Testis (tissue), 2 donors: ENCODE measurements at regions not wholly inside any gene's neighbourhood (a gene's known extent, or its start where the extent isn't known, plus 50 kb on each side); places are given as distances from the start of the nearest gene placed in this dataset.

ENCODE experiments used
- DNase-seq: peaks from one replicate; pipeline ENCODE4 v3.0.0-alpha.2; 2019
- H3K27ac ChIP-seq, 2 donors: fragments of 200-600 bp; sonication (generic); one replicate each; pipeline ENCODE4 v1.5.1; 2019
- H3K27me3 ChIP-seq: fragments of 200-600 bp; sonication (generic); one replicate; pipeline ENCODE4 v1.5.1; 2019
- H3K36me3 ChIP-seq: fragments of 200-600 bp; sonication (generic); one replicate; pipeline ENCODE4 v1.5.1; 2017; ENCODE audit warnings: low read depth; ENCODE audit errors: missing control alignments
- H3K4me1 ChIP-seq: fragments of 200-600 bp; sonication (generic); one replicate; pipeline ENCODE4 v1.5.1; 2019
- H3K4me3 ChIP-seq, 2 donors: fragments of 200-600 bp; sonication (generic); one replicate each; pipeline ENCODE4 v1.5.1; 2017 to 2019
- H3K9me3 ChIP-seq: fragments of 200-600 bp; sonication (generic); one replicate; pipeline ENCODE4 v1.5.1; 2017
- POLR2A ChIP-seq: fragments of 450-650 bp; IDR thresholded peaks from one replicate; pipeline ENCODE4 v1.6.1; 2017; ENCODE audit warnings: antibody characterized with exemption, mild to moderate bottlenecking, moderate library complexity
- WGBS, 2 donors: methylation state at CpG; one replicate each; pipeline ENCODE4 v1.1.5; 2018; 5-methylcytosine and 5-hydroxymethylcytosine counted together
- intact Hi-C: fragments of 100-400 bp; cut with DNase I; formaldehyde crosslinking; loops from one replicate; pipeline ENCODE4 v1.15.1; 2023; ENCODE audit warnings: low total_unique reads
- TF ChIP-seq, protein P1 (sequence below), 3 experiments: fragments of 450-650 bp in 2 of 3; fragments of 200-600 bp in 1 of 3; sonication (generic) in 1 of 3; IDR thresholded peaks; one replicate each; pipeline ENCODE4 v1.5.1; 2016 to 2019; ENCODE audit warnings: antibody characterized with exemption in 3 of 3, mild to moderate bottlenecking in 2 of 3, moderate library complexity in 1 of 3

- TF ChIP-seq POLR2A: no peak
- TF ChIP-seq, protein P1, sequence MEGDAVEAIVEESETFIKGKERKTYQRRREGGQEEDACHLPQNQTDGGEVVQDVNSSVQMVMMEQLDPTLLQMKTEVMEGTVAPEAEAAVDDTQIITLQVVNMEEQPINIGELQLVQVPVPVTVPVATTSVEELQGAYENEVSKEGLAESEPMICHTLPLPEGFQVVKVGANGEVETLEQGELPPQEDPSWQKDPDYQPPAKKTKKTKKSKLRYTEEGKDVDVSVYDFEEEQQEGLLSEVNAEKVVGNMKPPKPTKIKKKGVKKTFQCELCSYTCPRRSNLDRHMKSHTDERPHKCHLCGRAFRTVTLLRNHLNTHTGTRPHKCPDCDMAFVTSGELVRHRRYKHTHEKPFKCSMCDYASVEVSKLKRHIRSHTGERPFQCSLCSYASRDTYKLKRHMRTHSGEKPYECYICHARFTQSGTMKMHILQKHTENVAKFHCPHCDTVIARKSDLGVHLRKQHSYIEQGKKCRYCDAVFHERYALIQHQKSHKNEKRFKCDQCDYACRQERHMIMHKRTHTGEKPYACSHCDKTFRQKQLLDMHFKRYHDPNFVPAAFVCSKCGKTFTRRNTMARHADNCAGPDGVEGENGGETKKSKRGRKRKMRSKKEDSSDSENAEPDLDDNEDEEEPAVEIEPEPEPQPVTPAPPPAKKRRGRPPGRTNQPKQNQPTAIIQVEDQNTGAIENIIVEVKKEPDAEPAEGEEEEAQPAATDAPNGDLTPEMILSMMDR (IDR thresholded peaks at IDR 0.05): no peak
- no peaks in the 10 kb centered on the region for H3K4me1 ChIP-seq
- intact Hi-C loops: no loop called here
- H3K9me3 ChIP-seq: no peaks in the 10 kb centered on the region
- DNase-seq: no peak
- H3K27me3 ChIP-seq: no peaks in the 10 kb centered on the region
- H3K4me3 ChIP-seq: no peak overlapping the region
- H3K27ac ChIP-seq: no peak overlapping the region
- H3K36me3 ChIP-seq: no peaks in the 10 kb centered on the region
Observed at GRCh38 chr13:65508745-65509144, 1721.4 kb downstream of the PCDH9 start.

DNA sequence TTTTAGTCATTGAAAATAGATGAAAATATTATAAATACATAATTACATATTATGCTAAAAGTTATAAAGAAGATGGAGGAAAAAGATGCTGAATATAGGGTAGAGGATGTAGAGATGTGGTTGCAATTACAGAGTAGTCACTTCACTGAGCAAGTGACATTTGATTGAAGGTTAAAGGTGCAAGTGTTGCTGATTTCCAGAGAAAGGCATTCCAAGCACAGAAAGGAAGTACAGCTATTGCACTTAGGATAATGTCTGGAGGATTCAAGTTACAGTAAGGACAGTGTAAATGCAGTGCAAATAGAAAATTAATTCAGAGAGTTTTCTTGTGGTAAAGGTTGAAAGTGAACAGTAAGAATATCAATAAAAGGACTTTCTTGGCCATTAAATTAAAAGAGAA is 1721.8 kb downstream of the PCDH9 start:
- no peak overlapping the region for H3K4me3 ChIP-seq
- no peak for DNase-seq
- TF ChIP-seq POLR2A: no peak
- TF ChIP-seq, protein P1 (IDR thresholded peaks at IDR 0.05): no peak
- no peaks in the 10 kb centered on the region for H3K4me1 ChIP-seq
- no peaks in the 10 kb centered on the region for H3K36me3 ChIP-seq
- H3K27me3 ChIP-seq: no peaks in the 10 kb centered on the region
- no peaks in the 10 kb centered on the region for H3K9me3 ChIP-seq
- H3K27ac ChIP-seq: no peak overlapping the region
- intact Hi-C loops: no loop called here

- H3K4me3 ChIP-seq: no peak overlapping the region
- DNase-seq: no peak
- H3K27ac ChIP-seq: no peak overlapping the region
- no peaks in the 10 kb centered on the region for H3K9me3 ChIP-seq
- intact Hi-C loops: no loop called here
- no peaks in the 10 kb centered on the region for H3K36me3 ChIP-seq
- H3K27me3 ChIP-seq: no peaks in the 10 kb centered on the region
- TF ChIP-seq, protein P1 (IDR thresholded peaks at IDR 0.05): no peak
- no peak for TF ChIP-seq POLR2A
- 53 to 58% methylated on average over 1 of the region's 1 CpG for WGBS, 2 donors
- H3K4me1 ChIP-seq: no peaks in the 10 kb centered on the region
Observed at GRCh38 chr13:65505941-65506340, 1724.2 kb downstream of the PCDH9 start.

DNA sequence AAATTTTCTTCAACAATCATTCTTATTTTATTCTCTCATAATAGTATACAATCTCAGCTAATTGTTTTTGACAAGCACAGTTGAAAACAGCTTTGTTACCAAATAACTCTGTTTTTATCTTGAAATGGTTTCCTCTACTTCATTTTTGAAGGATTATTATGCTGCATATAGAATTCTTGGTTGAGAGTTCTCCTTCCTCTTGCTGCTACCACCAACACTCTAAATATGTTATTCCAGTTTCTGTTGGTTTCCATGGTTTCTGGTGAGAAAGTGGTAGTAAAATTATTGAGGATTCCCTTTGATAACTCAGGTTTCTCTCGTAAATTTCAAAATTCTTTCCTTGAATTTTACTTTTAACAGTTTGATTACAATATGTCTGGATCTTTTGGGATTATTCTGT is 1725.9 kb downstream of the PCDH9 start:
- H3K4me3 ChIP-seq: no peak overlapping the region
- H3K9me3 ChIP-seq: no peaks in the 10 kb centered on the region
- H3K4me1 ChIP-seq: no peaks in the 10 kb centered on the region
- WGBS, 2 donors: 92 to 100% methylated on average over 1 of the region's 1 CpG
- intact Hi-C loops: no loop called here
- no peaks in the 10 kb centered on the region for H3K36me3 ChIP-seq
- TF ChIP-seq, protein P1 (IDR thresholded peaks at IDR 0.05): no peak
- no peak for TF ChIP-seq POLR2A
- H3K27ac ChIP-seq: no peak overlapping the region
- no peaks in the 10 kb centered on the region for H3K27me3 ChIP-seq
- DNase-seq: no peak

- Histone ChIP-seq H3K9me3 (no peaks in the 10 kb centered on the region), H3K27ac (no peak overlapping the region), H3K4me1 (no peaks in the 10 kb centered on the region), H3K4me3 (no peak overlapping the region), H3K27me3 (no peaks in the 10 kb centered on the region), H3K36me3 (no peaks in the 10 kb centered on the region)
- WGBS, 2 donors: 83 to 90% methylated on average over 3 of the region's 3 CpGs
- TF ChIP-seq, protein P1 (IDR thresholded peaks at IDR 0.05): no peak
- TF ChIP-seq POLR2A: no peak
- DNase-seq: no peak
- intact Hi-C loops: no loop called here
Observed at GRCh38 chr13:65500481-65500880, 1729.7 kb downstream of the PCDH9 start.
